22Rv1 (cell line): ENCODE measurements at regions not wholly inside any gene's neighbourhood (a gene's known extent, or its start where the extent isn't known, plus 50 kb on each side); places are given as distances from the start of the nearest gene placed in this dataset.

ENCODE experiments used
- H3K27ac ChIP-seq: fragments of 450-650 bp; 2 replicates; pipeline ENCODE4 v1.5.1; 2017
- CTCF ChIP-seq: fragments of 450-650 bp; IDR thresholded peaks from 2 replicates; pipeline ENCODE4 v1.5.1; 2017; ENCODE audit warnings: mild to moderate bottlenecking
- ZFX ChIP-seq: fragments of 450-650 bp; IDR thresholded peaks from 2 replicates; pipeline ENCODE4 v1.6.1; 2017; ENCODE audit warnings: antibody characterized with exemption, borderline replicate concordance

GRCh38 chr10:131825150-131825848, 75.5 kb upstream of the PPP2R2D start:
- TF ChIP-seq CTCF (no peak), ZFX (no peak)
- H3K27ac ChIP-seq, result no peak overlapping the region

- no peak overlapping the region for H3K27ac ChIP-seq
- no peak for TF ChIP-seq ZFX
- no peak for TF ChIP-seq CTCF
Measured at GRCh38 chr10:131825960-131826650, 74.7 kb upstream of the PPP2R2D start.

- TF ChIP-seq ZFX (no peak), CTCF (no peak)
- no peak overlapping the region for H3K27ac ChIP-seq
Measured at GRCh38 chr10:131829156-131829930, 71.5 kb upstream of the PPP2R2D start.

GRCh38 chr10:131830446-131831130, 70.2 kb upstream of the PPP2R2D start:
- no peak for TF ChIP-seq CTCF
- TF ChIP-seq ZFX, result no peak
- no peak overlapping the region for H3K27ac ChIP-seq

- TF ChIP-seq ZFX (no peak), CTCF (no peak)
- no peak overlapping the region for H3K27ac ChIP-seq
Measured at GRCh38 chr10:131831561-131831960, 69.2 kb upstream of the PPP2R2D start.

GRCh38 chr10:131832056-131832685, 68.6 kb upstream of the PPP2R2D start:
- H3K27ac ChIP-seq, result no peak overlapping the region
- no peak for TF ChIP-seq CTCF
- no peak for TF ChIP-seq ZFX
